Kidney (tissue), 13 donors: ENCODE measurements at regions not wholly inside any gene's neighbourhood (a gene's known extent, or its start where the extent isn't known, plus 50 kb on each side); places are given as distances from the start of the nearest gene placed in this dataset.
A peak's percentile ranks its signal among the peaks of the same experiment; 100 is the strongest.

Experiments
- DNase-seq, 5 donors: peaks; one replicate each; pipeline ENCODE4 v3.0.0-alpha.2; 2013 to 2020
- FAIRE-seq: peaks from 2 replicates; lab custom pipeline; 2012; peaks lifted over from hg19 to GRCh38; lab: Jason Lieb, UNC
- H3K27ac ChIP-seq, 2 donors: one replicate each; pipeline ENCODE4 v1.7.0; 2013; ENCODE audit warnings: low read depth in 2 of 2, low read length in 2 of 2, inconsistent platforms in 1 of 2
- H3K27me3 ChIP-seq: one replicate; pipeline ENCODE4 v1.7.1; 2013; ENCODE audit warnings: low read length, inconsistent platforms; ENCODE audit not compliant: control insufficient read depth, insufficient read depth
- H3K36me3 ChIP-seq, 3 donors: one replicate each; pipeline versions ENCODE4 v1.7.0 to v1.7.1; 2013; ENCODE audit warnings: low read length in 3 of 3, control low read depth in 1 of 3, inconsistent platforms in 1 of 3; ENCODE audit not compliant: insufficient read depth in 3 of 3, control insufficient read depth in 2 of 3
- H3K4me1 ChIP-seq, 3 donors: one replicate each; pipeline versions ENCODE4 v1.7.0 to v1.7.1; 2013; ENCODE audit warnings: low read length in 3 of 3, inconsistent platforms in 1 of 3, low read depth in 1 of 3; ENCODE audit not compliant: control insufficient read depth in 2 of 3, insufficient read depth in 2 of 3
- H3K4me3 ChIP-seq, 3 donors: one replicate each; pipeline versions ENCODE4 v1.7.0 to v1.8.1; 2013; ENCODE audit warnings: low read length in 3 of 3, control low read depth in 1 of 3, inconsistent platforms in 1 of 3
- H3K9ac ChIP-seq, 3 donors: one replicate each; pipeline versions ENCODE4 v1.7.0 to v1.7.1; 2013; ENCODE audit warnings: low read length in 3 of 3, control low read depth in 1 of 3, inconsistent platforms in 1 of 3
- H3K9me3 ChIP-seq, 3 donors: one replicate each; pipeline versions ENCODE4 v1.7.0 to v1.7.1; 2013; ENCODE audit warnings: low read length in 3 of 3, control low read depth in 1 of 3, inconsistent platforms in 1 of 3; ENCODE audit not compliant: control insufficient read depth in 2 of 3, insufficient read depth in 1 of 3
- CTCF ChIP-seq: IDR thresholded peaks from 3 replicates; pipeline ENCODE4 v1.5.1; 2012; ENCODE audit warnings: mild to moderate bottlenecking, moderate library complexity, borderline replicate concordance; ENCODE audit not compliant: insufficient read depth; ENCODE audit errors: extremely low read depth
- intact Hi-C: fragments of 100-400 bp; cut with DNase I; formaldehyde crosslinking; loops from one replicate; pipeline ENCODE4 v1.11.1; 2022
- donor health status: control.
- donor health status: control.
- donor health status: control.
- donor health status: control.
- donor health status: control.
- donor health status: DM: yes; HTN: yes; CAD: no.
- donor health status: Normal renal cell carcinoma (clear cell type).

- no peak overlapping the region for H3K27ac ChIP-seq
- DNase-seq, result peak in 1 of 5 donors; percentile 17
- no peaks in the 10 kb centered on the region for H3K36me3 ChIP-seq
- H3K4me3 ChIP-seq, result no peak overlapping the region
- H3K9me3 ChIP-seq, result no peaks in the 10 kb centered on the region
- intact Hi-C loops, result no loop called here
- H3K9ac ChIP-seq, result no peak overlapping the region
- no peaks in the 10 kb centered on the region for H3K27me3 ChIP-seq
- no peaks in the 10 kb centered on the region for H3K4me1 ChIP-seq
- no peak for TF ChIP-seq CTCF
- no peak for FAIRE-seq
These were observed 418.9 kb upstream of the C16orf82 start for GRCh38 chr16:26647870-26648269.

- DNase-seq, result no peak
- intact Hi-C loops, result no loop called here
- FAIRE-seq, result no peak
- TF ChIP-seq CTCF, result no peak
- Histone ChIP-seq H3K27me3 (no peaks in the 10 kb centered on the region), H3K9ac (no peak overlapping the region), H3K4me3 (no peak overlapping the region), H3K9me3 (no peaks in the 10 kb centered on the region), H3K4me1 (no peaks in the 10 kb centered on the region), H3K27ac (no peak overlapping the region), H3K36me3 (no peaks in the 10 kb centered on the region)
These were observed 417.9 kb upstream of the C16orf82 start for GRCh38 chr16:26648851-26649250.

GRCh38 chr16:26649381-26650045 is 417.2 kb upstream of the C16orf82 start:
- H3K4me1 ChIP-seq, result no peaks in the 10 kb centered on the region
- no peaks in the 10 kb centered on the region for H3K36me3 ChIP-seq
- no peak for TF ChIP-seq CTCF
- no peak for FAIRE-seq
- no peaks in the 10 kb centered on the region for H3K27me3 ChIP-seq
- H3K9ac ChIP-seq, result no peak overlapping the region
- DNase-seq, result peak in 1 of 5 donors; percentile 13
- H3K9me3 ChIP-seq, result no peaks in the 10 kb centered on the region
- no peak overlapping the region for H3K27ac ChIP-seq
- no peak overlapping the region for H3K4me3 ChIP-seq
- intact Hi-C loops, result no loop called here

GRCh38 chr16:26651464-26651863 is 415.3 kb upstream of the C16orf82 start:
- no peak overlapping the region for H3K4me3 ChIP-seq
- H3K36me3 ChIP-seq, result no peaks in the 10 kb centered on the region
- intact Hi-C loops, result no loop called here
- no peak overlapping the region for H3K9ac ChIP-seq
- H3K27ac ChIP-seq, result no peak overlapping the region
- H3K4me1 ChIP-seq, result no peaks in the 10 kb centered on the region
- FAIRE-seq, result no peak
- no peaks in the 10 kb centered on the region for H3K9me3 ChIP-seq
- no peaks in the 10 kb centered on the region for H3K27me3 ChIP-seq
- no peak for TF ChIP-seq CTCF
- no peak for DNase-seq
